Stimulated activated CD4-positive, alpha-beta T cell treated with anti-CD3 and anti-CD28 coated beads, Interleukin-15, amount 100 ng/mL, for 24 hours (primary cell): ENCODE measurements at regions not wholly inside any gene's neighbourhood (a gene's known extent, or its start where the extent isn't known, plus 50 kb on each side); places are given as distances from the start of the nearest gene placed in this dataset.
"Not testable (repeated sequence)": the region's sequence is repeated elsewhere in the genome, so short reads cannot be mapped to it uniquely, and the experiment has no call there.

ENCODE experiments used
- DNase-seq: peaks from one replicate; pipeline ENCODE4 v3.0.0-alpha.2; 2020

- DNase-seq = no peak
These were observed 101.5 kb upstream of the SETBP1 start for GRCh38 chr18:44579028-44579702.

DNA sequence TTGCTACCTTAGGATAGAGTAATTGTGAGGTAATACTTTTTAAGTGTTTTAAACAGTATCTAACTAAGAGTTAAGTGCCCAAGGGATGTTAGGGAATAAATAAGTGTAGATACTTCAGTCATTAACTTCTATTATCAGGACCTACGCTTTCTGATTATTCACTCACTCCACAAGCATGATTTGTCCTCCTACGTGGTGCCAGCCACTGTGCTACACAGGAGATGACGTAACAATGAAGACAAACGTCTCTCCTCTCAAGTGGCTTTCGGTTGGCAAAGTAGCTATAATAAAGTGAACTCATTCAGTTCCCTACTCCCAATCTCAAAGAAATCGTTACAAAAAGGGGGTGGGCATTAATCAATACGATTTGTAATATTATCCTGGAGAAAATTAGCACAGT is 100.9 kb upstream of the SETBP1 start:
- no peak for DNase-seq

DNA sequence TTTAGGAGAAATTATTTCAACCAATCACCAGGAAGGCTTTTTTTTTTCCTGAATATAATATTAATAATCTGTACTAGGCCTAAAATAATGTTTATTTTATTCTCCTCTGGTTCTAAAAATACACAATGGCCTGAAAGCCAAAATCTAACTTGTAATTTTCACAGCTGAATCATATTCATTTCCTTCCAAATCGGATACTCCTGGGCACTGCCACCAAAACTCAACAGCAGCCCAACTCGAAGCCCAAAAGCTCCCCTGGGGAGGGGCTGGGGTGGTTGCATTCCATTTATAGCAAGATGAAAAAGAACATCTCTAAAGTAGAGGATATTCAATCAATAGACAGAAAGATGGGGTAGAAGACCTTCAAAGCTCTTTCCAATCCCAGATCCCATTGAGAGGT is 100.5 kb upstream of the SETBP1 start:
- no peak for DNase-seq

DNA sequence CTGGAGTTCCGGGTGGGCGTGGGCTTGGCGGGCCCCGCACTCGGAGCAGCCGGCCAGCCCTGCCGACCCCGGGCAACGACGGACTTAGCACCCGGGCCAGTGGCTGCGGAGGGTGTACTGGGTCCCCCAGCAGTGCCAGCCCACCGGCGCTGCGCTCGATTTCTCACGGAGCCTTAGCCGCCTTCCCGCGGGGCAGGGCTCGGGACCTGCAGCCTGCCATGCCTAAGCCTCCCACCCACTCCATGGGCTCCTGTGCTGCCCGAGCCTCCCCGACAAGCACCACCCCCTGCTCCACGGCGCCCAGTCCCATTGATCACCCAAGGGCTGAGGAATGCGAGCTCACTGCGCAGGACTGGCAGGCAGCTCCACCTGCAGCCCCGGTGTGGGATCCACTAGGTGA is 99.9 kb upstream of the SETBP1 start:
- DNase-seq = not testable (repeated sequence)

GRCh38 chr18:44582456-44582855 is 98.2 kb upstream of the SETBP1 start:
- DNase-seq = no peak

DNA sequence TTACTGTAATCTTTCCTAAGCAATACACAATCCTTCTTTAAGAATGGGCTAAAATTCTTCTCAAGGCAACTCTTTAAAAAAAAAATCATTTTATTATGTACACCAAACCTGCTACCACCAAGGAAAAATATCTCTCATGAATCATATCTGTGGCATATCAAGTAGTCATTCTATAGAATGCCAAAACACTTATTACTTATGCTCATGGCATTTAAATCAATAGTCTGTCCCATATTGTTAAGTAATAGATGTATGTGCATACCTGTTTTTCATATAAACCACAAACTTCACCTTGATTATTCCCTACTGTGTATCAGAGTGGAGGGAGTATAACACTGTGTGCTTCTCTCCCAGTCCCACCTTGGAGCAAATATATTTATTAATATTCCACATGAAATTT is 95.8 kb upstream of the SETBP1 start:
- DNase-seq = no peak

GRCh38 chr18:44586782-44587524 is 93.7 kb upstream of the SETBP1 start:
- no peak for DNase-seq

- no peak for DNase-seq
These were observed 92.2 kb upstream of the SETBP1 start for GRCh38 chr18:44588508-44588907.

DNA sequence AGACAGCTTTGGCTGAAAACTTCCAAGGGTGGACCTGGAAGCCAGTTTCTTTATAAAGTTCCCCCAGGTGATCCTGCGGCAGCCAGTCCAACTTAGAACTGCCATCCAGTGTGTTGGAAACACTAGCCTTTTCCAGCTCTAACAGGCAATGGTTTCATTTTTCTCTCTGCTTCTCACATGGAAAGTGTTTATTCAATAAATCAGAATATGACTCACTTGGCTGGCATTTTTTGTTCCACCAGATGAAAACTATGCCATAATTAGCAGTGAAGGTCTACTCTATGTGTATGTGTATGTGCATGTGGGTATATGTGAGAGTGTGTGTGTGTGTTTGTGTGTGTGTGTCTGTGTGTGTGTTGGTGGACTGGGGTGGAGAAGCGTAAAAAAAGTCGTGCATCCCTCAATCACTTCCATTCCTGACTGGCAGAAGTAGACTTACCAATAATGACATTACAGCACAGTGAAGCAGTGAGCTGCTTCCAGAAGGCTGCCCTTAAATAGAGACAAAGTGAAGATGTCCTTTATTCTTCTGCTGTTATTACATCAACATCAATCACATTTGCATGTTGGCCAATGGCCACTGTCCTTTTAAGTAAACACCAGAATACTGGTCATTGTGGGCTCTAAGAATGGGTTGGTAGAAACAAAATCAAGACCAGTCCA is 90.9 kb upstream of the SETBP1 start:
- DNase-seq = no peak

- no peak for DNase-seq
These were observed 89.6 kb upstream of the SETBP1 start for GRCh38 chr18:44590956-44591670.

DNA sequence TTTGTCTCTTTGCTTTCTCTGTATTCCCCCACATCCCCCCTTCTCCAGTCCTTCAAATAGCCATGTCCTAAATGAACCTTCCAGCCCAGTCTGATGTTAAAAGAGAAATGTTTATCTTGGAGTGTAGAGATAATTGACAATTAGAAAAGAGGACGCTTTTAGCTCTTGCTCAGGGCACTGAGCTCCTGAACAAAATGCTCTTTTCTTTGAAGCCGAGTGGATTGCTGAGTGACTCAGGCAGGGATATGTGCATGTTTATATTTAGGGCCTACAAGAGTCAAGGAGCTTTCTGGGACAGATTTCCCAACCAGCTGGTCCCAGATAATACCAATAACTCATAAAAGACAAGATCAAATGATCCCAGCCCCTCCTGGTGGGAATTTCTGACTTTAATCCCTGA is 88.0 kb upstream of the SETBP1 start:
- DNase-seq = no peak

DNA sequence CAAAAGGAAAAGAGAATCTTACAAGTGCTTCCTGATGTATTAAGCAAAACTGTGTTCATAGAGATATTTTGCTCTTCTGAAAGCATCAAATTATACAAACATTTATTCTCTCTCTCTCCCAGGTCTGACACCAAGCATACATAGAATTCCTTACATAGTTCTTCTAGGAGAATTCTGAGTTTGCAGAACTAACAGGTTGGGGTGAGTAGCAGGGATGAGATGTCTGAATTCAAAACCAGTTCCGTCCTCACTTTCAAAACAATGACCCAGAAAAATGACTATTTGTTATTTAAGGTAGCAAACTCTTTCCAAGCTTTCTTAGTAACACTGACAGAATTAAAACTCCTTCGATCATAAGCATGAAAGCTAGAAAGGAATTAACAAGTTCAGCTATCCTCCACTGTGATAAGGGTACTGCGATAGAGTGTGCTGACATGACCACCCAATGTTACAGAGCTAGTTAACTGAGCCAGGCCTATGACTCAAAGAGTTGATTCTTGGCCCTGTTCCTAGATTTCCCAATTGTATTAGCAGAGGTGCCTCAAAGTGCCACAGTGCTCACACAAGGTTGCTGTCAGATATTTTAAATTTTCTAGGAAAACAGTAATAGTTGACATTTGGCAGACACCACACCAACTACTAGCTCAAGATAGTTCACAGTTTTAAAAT is 85.8 kb upstream of the SETBP1 start:
- DNase-seq = no peak

DNA sequence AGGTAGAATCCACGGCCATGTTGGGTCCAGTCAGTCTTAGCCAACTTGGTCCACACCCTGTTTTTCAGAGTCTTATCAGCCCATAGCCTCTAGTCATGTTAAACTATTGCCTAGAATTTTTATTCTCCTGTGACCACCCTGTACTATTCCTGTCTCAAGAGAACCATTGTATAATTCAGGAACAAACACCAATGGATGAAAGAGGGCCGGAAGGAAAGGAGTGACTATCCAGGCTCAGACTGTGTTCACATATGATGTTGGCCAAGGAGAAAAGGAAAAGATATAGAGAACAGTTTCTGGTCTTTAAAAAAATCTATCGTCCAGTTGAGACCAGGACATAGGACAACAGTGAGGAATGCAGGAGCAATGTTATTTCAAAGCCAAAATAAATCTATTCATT is 82.9 kb upstream of the SETBP1 start:
- no peak for DNase-seq

- DNase-seq = no peak
These were observed 82.2 kb upstream of the SETBP1 start for GRCh38 chr18:44598514-44598913.

GRCh38 chr18:44599412-44599811 is 81.3 kb upstream of the SETBP1 start:
- DNase-seq = no peak

GRCh38 chr18:44601447-44601846 is 79.2 kb upstream of the SETBP1 start:
- DNase-seq = no peak

DNA sequence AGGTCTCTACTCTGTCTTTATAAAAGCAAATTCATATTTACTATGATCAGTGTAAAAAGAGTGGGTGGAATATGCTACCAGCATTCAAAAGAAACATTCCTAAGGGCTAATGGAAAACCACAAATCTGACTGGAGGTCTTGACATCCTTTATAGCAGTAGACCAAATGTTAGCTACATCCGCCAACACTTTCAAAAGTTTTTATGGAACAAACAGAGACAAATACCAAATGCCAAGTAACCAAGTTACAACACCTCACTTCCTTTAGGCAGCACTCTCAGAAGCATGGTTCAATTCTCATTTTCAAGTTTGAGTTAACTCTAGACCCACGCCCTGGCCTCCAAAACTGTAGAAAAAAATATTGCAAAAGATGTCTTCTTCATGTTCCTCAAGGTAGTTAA is 78.3 kb upstream of the SETBP1 start:
- no peak for DNase-seq

DNA sequence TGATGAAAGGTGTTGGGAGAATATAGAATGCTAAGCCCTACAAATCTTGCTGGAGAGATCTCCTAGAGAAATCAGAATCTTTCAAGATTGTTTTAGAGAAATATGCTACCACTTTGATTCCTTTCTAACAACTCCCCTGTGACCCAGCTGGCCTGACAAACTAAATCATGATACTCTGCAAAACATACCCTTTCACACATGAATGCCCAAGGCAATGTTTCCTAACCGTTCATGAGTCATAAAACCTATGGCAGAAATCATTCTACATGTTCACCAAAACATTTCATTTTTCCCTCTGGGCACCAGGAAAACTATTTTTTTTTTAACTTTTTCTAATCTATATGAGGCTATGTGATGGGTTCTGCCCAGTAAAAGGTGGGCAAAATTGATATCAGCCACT is 77.8 kb upstream of the SETBP1 start:
- no peak for DNase-seq

GRCh38 chr18:44609181-44609941 is 71.3 kb upstream of the SETBP1 start:
- DNase-seq = no peak

- no peak for DNase-seq
These were observed 59.9 kb upstream of the SETBP1 start for GRCh38 chr18:44620812-44621211.

- DNase-seq = no peak
These were observed 56.6 kb upstream of the SETBP1 start for GRCh38 chr18:44624052-44624451.

GRCh38 chr18:44625386-44625785 is 55.3 kb upstream of the SETBP1 start:
- DNase-seq = no peak
